Panc1 (cell line): ENCODE measurements at regions not wholly inside any gene's neighbourhood (a gene's known extent, or its start where the extent isn't known, plus 50 kb on each side); places are given as distances from the start of the nearest gene placed in this dataset.

ENCODE experiments used
- CTCF ChIP-seq: fragments of 450-650 bp; IDR thresholded peaks from 2 replicates; pipeline ENCODE4 v1.5.1; 2017; ENCODE audit warnings: mild to moderate bottlenecking
- POLR2AphosphoS5 ChIP-seq: IDR thresholded peaks from 2 replicates; pipeline ENCODE4 v1.6.1; 2012; ENCODE audit warnings: mild to moderate bottlenecking, low read depth, low read length, moderate library complexity
- SIN3A ChIP-seq: IDR thresholded peaks from 2 replicates; pipeline ENCODE4 v1.6.1; 2012; ENCODE audit warnings: low read depth, mild to moderate bottlenecking, low read length, moderate library complexity, borderline replicate concordance; ENCODE audit not compliant: insufficient read depth

- TF ChIP-seq CTCF (no peak), POLR2AphosphoS5 (no peak), SIN3A (no peak)
These were observed 76.4 kb upstream of the PIK3CG start for GRCh38 chr7:106788637-106789036.
